HEK293 (cell line): ENCODE measurements at regions not wholly inside any gene's neighbourhood (a gene's known extent, or its start where the extent isn't known, plus 50 kb on each side); places are given as distances from the start of the nearest gene placed in this dataset.

Experiments
- FEZF1 ChIP-seq: fragments of 450-650 bp; formaldehyde crosslinking; IDR thresholded peaks from 2 replicates; pipeline ENCODE4 v1.5.1; 2016; ENCODE audit warnings: missing biosample characterization, missing genetic modification characterization
- GFI1B ChIP-seq: fragments of 450-650 bp; formaldehyde crosslinking; IDR thresholded peaks from 2 replicates; pipeline ENCODE4 v1.5.1; 2016; ENCODE audit warnings: missing biosample characterization, missing genetic modification characterization
- GLIS2 ChIP-seq: fragments of 450-650 bp; formaldehyde crosslinking; IDR thresholded peaks from 2 replicates; pipeline ENCODE4 v1.5.1; 2016; ENCODE audit warnings: missing biosample characterization, missing genetic modification characterization
- KLF7 ChIP-seq: fragments of 450-650 bp; formaldehyde crosslinking; IDR thresholded peaks from 2 replicates; pipeline ENCODE4 v1.5.1; 2016; ENCODE audit warnings: missing biosample characterization, missing genetic modification characterization, borderline replicate concordance
- ZBTB20 ChIP-seq: fragments of 450-650 bp; formaldehyde crosslinking; IDR thresholded peaks from 2 replicates; pipeline ENCODE4 v1.5.1; 2016; ENCODE audit warnings: missing biosample characterization, missing genetic modification characterization
- ZFHX2 ChIP-seq: fragments of 450-650 bp; formaldehyde crosslinking; conservative IDR thresholded peaks from 2 replicates; pipeline ENCODE4 v1.5.1; 2016; ENCODE audit warnings: missing biosample characterization, missing genetic modification characterization
- ZFP41 ChIP-seq: fragments of 450-650 bp; formaldehyde crosslinking; IDR thresholded peaks from 2 replicates; pipeline ENCODE4 v1.5.1; 2016; ENCODE audit warnings: missing biosample characterization, missing genetic modification characterization, borderline replicate concordance
- ZFP69B ChIP-seq: fragments of 450-650 bp; formaldehyde crosslinking; IDR thresholded peaks from 2 replicates; pipeline ENCODE4 v1.5.1; 2016; ENCODE audit warnings: missing biosample characterization, missing genetic modification characterization
- ZNF133 ChIP-seq: fragments of 450-650 bp; formaldehyde crosslinking; IDR thresholded peaks from 2 replicates; pipeline ENCODE4 v1.5.1; 2016; ENCODE audit warnings: missing biosample characterization, missing genetic modification characterization
- ZNF174 ChIP-seq: fragments of 450-650 bp; formaldehyde crosslinking; IDR thresholded peaks from 2 replicates; pipeline ENCODE4 v1.5.0; 2017; ENCODE audit warnings: missing biosample characterization, mild to moderate bottlenecking, missing genetic modification characterization
- ZNF2 ChIP-seq: fragments of 450-650 bp; formaldehyde crosslinking; IDR thresholded peaks from 2 replicates; pipeline ENCODE4 v1.5.1; 2016; ENCODE audit warnings: missing biosample characterization, missing genetic modification characterization
- ZNF211 ChIP-seq: fragments of 450-650 bp; formaldehyde crosslinking; IDR thresholded peaks from 2 replicates; pipeline ENCODE4 v1.5.1; 2016; ENCODE audit warnings: low read depth, missing biosample characterization, missing genetic modification characterization
- ZNF239 ChIP-seq: fragments of 450-650 bp; formaldehyde crosslinking; IDR thresholded peaks from 2 replicates; pipeline ENCODE4 v1.5.1; 2016; ENCODE audit warnings: missing biosample characterization, missing genetic modification characterization
- ZNF404 ChIP-seq: fragments of 450-650 bp; formaldehyde crosslinking; IDR thresholded peaks from 2 replicates; pipeline ENCODE4 v1.5.1; 2017; ENCODE audit warnings: missing biosample characterization, missing genetic modification characterization
- ZNF416 ChIP-seq: fragments of 450-650 bp; formaldehyde crosslinking; IDR thresholded peaks from 2 replicates; pipeline ENCODE4 v1.5.1; 2016; ENCODE audit warnings: missing biosample characterization, missing genetic modification characterization
- ZNF433 ChIP-seq: fragments of 450-650 bp; formaldehyde crosslinking; IDR thresholded peaks from 2 replicates; pipeline ENCODE4 v1.5.1; 2016; ENCODE audit warnings: missing biosample characterization, missing genetic modification characterization, low read depth
- ZNF548 ChIP-seq: fragments of 450-650 bp; formaldehyde crosslinking; IDR thresholded peaks from 2 replicates; pipeline ENCODE4 v1.5.1; 2016; ENCODE audit warnings: missing biosample characterization, missing genetic modification characterization
- ZNF623 ChIP-seq: fragments of 450-650 bp; formaldehyde crosslinking; IDR thresholded peaks from 2 replicates; pipeline ENCODE4 v1.5.1; 2016; ENCODE audit warnings: missing biosample characterization, missing genetic modification characterization
- ZNF624 ChIP-seq: fragments of 450-650 bp; formaldehyde crosslinking; IDR thresholded peaks from 2 replicates; pipeline ENCODE4 v1.5.1; 2017; ENCODE audit warnings: missing biosample characterization, missing genetic modification characterization
- ZNF626 ChIP-seq: fragments of 450-650 bp; sonication (Bioruptor Pico); formaldehyde crosslinking; IDR thresholded peaks from 2 replicates; pipeline ENCODE4 v1.5.1; 2018; ENCODE audit warnings: missing biosample characterization, missing genetic modification characterization, inconsistent platforms
- ZNF654 ChIP-seq: fragments of 450-650 bp; formaldehyde crosslinking; IDR thresholded peaks from 2 replicates; pipeline ENCODE4 v1.5.1; 2016; ENCODE audit warnings: low read depth, missing biosample characterization, missing genetic modification characterization
- ZNF658 ChIP-seq: fragments of 450-650 bp; formaldehyde crosslinking; IDR thresholded peaks from 2 replicates; pipeline ENCODE4; 2016; ENCODE audit warnings: missing biosample characterization, missing genetic modification characterization
- ZNF664 ChIP-seq: fragments of 450-650 bp; formaldehyde crosslinking; IDR thresholded peaks from 2 replicates; pipeline ENCODE4 v1.5.1; 2016; ENCODE audit warnings: missing biosample characterization, missing genetic modification characterization
- ZNF777 ChIP-seq: fragments of 450-650 bp; formaldehyde crosslinking; IDR thresholded peaks from 2 replicates; pipeline ENCODE4 v1.5.1; 2017; ENCODE audit warnings: missing biosample characterization, missing genetic modification characterization, borderline replicate concordance
- TF ChIP-seq, protein P1 (sequence below): fragments of 450-650 bp; formaldehyde crosslinking; IDR thresholded peaks from 2 replicates; pipeline ENCODE4 v1.5.1; 2016; ENCODE audit warnings: missing biosample characterization, missing genetic modification characterization
- TF ChIP-seq, protein P2 (sequence below): fragments of 450-650 bp; formaldehyde crosslinking; IDR thresholded peaks from 2 replicates; pipeline ENCODE4 v1.5.1; 2016; ENCODE audit warnings: missing biosample characterization, missing genetic modification characterization
- TF ChIP-seq, protein P3 (sequence below): fragments of 450-650 bp; IDR thresholded peaks from 2 replicates; pipeline ENCODE4 v1.5.1; 2018; ENCODE audit warnings: missing biosample characterization, missing genetic modification characterization
- TF ChIP-seq, protein P4 (sequence below): fragments of 450-650 bp; formaldehyde crosslinking; IDR thresholded peaks from 2 replicates; pipeline ENCODE4 v1.5.1; 2017; ENCODE audit warnings: missing biosample characterization, mild to moderate bottlenecking, missing genetic modification characterization, moderate library complexity
- TF ChIP-seq, protein P5 (sequence below): fragments of 450-650 bp; formaldehyde crosslinking; IDR thresholded peaks from 2 replicates; pipeline ENCODE4 v1.5.1; 2016; ENCODE audit warnings: missing biosample characterization, missing genetic modification characterization

DNA sequence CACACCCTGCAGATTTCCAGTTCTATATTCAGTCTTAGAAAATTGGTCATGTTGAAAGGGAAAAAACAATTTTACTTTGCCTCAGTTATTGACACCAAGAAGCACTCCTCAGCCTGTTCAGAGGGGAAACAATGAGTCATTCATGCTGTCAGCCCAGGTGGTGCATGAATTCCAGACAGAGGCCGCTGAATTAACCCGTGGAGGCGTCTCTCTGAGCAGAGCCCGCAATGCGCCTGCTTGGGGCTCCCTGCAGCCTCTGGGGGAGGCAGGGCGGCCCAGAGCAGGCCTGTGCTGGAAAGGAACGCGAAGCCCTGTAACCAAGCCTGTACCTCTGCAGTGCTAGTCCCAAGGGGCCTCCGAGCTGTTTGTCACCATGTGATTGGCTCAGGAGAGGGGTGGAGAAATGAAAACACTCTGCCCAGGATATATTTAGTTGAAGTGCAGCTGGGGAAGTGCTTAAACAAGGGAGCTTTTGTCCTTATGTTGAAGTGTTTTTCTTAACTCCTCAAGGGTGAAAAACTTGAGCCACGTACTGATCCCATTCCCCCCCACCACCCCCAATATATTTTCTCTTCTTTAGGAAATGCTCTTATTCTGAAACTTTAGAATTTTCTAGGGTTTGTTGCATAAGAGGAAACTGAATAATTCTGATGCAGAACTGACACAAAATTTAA lies 68.3 kb upstream of the CHD2 start (continued):
- TF ChIP-seq, protein P1, sequence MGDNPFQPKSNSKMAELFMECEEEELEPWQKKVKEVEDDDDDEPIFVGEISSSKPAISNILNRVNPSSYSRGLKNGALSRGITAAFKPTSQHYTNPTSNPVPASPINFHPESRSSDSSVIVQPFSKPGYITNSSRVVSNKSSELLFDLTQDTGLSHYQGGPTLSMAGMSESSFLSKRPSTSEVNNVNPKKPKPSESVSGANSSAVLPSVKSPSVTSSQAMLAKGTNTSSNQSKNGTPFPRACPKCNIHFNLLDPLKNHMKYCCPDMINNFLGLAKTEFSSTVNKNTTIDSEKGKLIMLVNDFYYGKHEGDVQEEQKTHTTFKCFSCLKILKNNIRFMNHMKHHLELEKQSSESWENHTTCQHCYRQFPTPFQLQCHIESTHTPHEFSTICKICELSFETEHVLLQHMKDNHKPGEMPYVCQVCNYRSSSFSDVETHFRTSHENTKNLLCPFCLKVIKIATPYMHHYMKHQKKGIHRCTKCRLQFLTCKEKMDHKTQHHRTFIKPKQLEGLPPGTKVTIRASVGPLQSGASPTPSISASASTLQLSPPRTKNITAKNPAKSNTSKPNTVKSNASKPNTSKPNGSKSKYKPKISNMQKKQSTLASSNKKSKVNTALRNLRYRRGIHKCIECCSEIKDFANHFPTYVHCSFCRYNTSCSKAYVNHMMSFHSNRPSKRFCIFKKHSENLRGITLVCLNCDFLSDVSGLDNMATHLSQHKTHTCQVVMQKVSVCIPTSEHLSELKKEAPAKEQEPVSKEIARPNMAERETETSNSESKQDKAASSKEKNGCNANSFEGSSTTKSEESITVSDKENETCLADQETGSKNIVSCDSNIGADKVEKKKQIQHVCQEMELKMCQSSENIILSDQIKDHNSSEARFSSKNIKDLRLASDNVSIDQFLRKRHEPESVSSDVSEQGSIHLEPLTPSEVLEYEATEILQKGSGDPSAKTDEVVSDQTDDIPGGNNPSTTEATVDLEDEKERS (tag by site-specific recombination), result no peak
- TF ChIP-seq GLIS2 (peak; percentile 98), ZNF239 (tag by site-specific recombination) (no peak), ZNF623 (tag by site-specific recombination) (no peak), ZNF404 (no peak), ZFP69B (tag by site-specific recombination) (peak; percentile 14; the same call in 1 of the 2 replicates), ZNF2 (peak; percentile 77), ZNF211 (tag by site-specific recombination) (no peak), ZNF548 (tag by site-specific recombination) (no peak), GFI1B (no peak), ZNF174 (tag by site-specific recombination) (no peak), FEZF1 (tag by site-specific recombination) (peak; percentile 46; the same call in 1 of the 2 replicates), ZNF133 (tag by site-specific recombination) (no peak), ZNF416 (tag by site-specific recombination) (no peak), ZNF664 (peak; percentile 79), ZNF624 (tag by site-specific recombination) (no peak), ZNF433 (tag by site-specific recombination) (no peak), ZBTB20 (tag by site-specific recombination) (peak; percentile 63), ZNF626 (tag by site-specific recombination) (no peak), KLF7 (tag by site-specific recombination) (no peak; the same call in 1 of the 2 replicates), ZNF654 (tag by site-specific recombination) (no peak), ZFHX2 (0 out of 2 replicates have a peak, but pooled peaks have one; percentile 15), ZNF658 (tag by site-specific recombination) (no peak), ZNF777 (tag by site-specific recombination) (no peak), ZFP41 (tag by site-specific recombination) (no peak)
- TF ChIP-seq, protein P2, sequence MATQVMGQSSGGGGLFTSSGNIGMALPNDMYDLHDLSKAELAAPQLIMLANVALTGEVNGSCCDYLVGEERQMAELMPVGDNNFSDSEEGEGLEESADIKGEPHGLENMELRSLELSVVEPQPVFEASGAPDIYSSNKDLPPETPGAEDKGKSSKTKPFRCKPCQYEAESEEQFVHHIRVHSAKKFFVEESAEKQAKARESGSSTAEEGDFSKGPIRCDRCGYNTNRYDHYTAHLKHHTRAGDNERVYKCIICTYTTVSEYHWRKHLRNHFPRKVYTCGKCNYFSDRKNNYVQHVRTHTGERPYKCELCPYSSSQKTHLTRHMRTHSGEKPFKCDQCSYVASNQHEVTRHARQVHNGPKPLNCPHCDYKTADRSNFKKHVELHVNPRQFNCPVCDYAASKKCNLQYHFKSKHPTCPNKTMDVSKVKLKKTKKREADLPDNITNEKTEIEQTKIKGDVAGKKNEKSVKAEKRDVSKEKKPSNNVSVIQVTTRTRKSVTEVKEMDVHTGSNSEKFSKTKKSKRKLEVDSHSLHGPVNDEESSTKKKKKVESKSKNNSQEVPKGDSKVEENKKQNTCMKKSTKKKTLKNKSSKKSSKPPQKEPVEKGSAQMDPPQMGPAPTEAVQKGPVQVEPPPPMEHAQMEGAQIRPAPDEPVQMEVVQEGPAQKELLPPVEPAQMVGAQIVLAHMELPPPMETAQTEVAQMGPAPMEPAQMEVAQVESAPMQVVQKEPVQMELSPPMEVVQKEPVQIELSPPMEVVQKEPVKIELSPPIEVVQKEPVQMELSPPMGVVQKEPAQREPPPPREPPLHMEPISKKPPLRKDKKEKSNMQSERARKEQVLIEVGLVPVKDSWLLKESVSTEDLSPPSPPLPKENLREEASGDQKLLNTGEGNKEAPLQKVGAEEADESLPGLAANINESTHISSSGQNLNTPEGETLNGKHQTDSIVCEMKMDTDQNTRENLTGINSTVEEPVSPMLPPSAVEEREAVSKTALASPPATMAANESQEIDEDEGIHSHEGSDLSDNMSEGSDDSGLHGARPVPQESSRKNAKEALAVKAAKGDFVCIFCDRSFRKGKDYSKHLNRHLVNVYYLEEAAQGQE, result no peak
- TF ChIP-seq, protein P3, sequence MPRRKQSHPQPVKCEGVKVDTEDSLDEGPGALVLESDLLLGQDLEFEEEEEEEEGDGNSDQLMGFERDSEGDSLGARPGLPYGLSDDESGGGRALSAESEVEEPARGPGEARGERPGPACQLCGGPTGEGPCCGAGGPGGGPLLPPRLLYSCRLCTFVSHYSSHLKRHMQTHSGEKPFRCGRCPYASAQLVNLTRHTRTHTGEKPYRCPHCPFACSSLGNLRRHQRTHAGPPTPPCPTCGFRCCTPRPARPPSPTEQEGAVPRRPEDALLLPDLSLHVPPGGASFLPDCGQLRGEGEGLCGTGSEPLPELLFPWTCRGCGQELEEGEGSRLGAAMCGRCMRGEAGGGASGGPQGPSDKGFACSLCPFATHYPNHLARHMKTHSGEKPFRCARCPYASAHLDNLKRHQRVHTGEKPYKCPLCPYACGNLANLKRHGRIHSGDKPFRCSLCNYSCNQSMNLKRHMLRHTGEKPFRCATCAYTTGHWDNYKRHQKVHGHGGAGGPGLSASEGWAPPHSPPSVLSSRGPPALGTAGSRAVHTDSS, result no peak
- TF ChIP-seq, protein P4, sequence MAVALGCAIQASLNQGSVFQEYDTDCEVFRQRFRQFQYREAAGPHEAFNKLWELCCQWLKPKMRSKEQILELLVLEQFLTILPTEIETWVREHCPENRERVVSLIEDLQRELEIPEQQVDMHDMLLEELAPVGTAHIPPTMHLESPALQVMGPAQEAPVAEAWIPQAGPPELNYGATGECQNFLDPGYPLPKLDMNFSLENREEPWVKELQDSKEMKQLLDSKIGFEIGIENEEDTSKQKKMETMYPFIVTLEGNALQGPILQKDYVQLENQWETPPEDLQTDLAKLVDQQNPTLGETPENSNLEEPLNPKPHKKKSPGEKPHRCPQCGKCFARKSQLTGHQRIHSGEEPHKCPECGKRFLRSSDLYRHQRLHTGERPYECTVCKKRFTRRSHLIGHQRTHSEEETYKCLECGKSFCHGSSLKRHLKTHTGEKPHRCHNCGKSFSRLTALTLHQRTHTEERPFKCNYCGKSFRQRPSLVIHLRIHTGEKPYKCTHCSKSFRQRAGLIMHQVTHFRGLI (tag by site-specific recombination), result 0 out of 2 replicates have a peak, but pooled peaks have one; percentile 12
- TF ChIP-seq, protein P5, sequence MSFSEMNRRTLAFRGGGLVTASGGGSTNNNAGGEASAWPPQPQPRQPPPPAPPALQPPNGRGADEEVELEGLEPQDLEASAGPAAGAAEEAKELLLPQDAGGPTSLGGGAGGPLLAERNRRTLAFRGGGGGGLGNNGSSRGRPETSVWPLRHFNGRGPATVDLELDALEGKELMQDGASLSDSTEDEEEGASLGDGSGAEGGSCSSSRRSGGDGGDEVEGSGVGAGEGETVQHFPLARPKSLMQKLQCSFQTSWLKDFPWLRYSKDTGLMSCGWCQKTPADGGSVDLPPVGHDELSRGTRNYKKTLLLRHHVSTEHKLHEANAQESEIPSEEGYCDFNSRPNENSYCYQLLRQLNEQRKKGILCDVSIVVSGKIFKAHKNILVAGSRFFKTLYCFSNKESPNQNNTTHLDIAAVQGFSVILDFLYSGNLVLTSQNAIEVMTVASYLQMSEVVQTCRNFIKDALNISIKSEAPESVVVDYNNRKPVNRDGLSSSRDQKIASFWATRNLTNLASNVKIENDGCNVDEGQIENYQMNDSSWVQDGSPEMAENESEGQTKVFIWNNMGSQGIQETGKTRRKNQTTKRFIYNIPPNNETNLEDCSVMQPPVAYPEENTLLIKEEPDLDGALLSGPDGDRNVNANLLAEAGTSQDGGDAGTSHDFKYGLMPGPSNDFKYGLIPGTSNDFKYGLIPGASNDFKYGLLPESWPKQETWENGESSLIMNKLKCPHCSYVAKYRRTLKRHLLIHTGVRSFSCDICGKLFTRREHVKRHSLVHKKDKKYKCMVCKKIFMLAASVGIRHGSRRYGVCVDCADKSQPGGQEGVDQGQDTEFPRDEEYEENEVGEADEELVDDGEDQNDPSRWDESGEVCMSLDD (tag by site-specific recombination), result no peak
